GM21786 (cell line): ENCODE measurements at regions not wholly inside any gene's neighbourhood (a gene's known extent, or its start where the extent isn't known, plus 50 kb on each side); places are given as distances from the start of the nearest gene placed in this dataset.
"Not testable (repeated sequence)": the region's sequence is repeated elsewhere in the genome, so short reads cannot be mapped to it uniquely, and the experiment has no call there.

ENCODE experiments used
- ATAC-seq: cut with Tn5 transposase; IDR thresholded peaks from one replicate; pipeline ENCODE4 v1.9.1; 2021; ENCODE audit not compliant: unreplicated experiment

- no peak for ATAC-seq
Observed at GRCh38 chr7:79512261-79512660, 58.8 kb upstream of the MAGI2 start.

- ATAC-seq: not testable (repeated sequence)
Observed at GRCh38 chr7:79511056-79511455, 57.6 kb upstream of the MAGI2 start.

GRCh38 chr7:79507131-79507530, 53.7 kb upstream of the MAGI2 start:
- no peak for ATAC-seq

GRCh38 chr7:79506481-79506880, 53.0 kb upstream of the MAGI2 start:
- ATAC-seq: no peak

- no peak for ATAC-seq
Observed at GRCh38 chr7:79504607-79505389, 51.3 kb upstream of the MAGI2 start.
